ENCODE measurements at regions not wholly inside any gene's neighbourhood (a gene's known extent, or its start where the extent isn't known, plus 50 kb on each side); places are given as distances from the start of the nearest gene placed in this dataset.

DNA sequence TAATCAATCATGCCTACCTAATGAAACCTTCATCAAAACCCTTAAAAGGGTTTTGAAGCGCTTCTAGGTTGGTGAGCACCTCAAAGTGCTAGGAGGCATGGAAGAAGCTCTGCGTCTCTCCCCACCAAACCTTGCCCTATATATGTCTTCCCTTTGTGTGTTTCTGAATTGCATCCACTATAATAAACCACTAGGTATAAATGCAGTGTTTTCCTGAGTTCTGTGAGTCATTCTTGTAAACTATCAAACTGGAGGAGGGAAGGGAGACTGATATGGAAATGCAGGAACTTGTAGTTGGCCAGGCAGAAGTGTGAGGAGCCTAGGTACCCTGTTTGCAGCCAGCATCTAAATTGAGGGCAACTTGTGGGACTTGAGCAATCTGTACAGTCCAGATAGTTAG lies 698.8 kb downstream of the DOK5 start:
- TF ChIP-seq, protein P1, sequence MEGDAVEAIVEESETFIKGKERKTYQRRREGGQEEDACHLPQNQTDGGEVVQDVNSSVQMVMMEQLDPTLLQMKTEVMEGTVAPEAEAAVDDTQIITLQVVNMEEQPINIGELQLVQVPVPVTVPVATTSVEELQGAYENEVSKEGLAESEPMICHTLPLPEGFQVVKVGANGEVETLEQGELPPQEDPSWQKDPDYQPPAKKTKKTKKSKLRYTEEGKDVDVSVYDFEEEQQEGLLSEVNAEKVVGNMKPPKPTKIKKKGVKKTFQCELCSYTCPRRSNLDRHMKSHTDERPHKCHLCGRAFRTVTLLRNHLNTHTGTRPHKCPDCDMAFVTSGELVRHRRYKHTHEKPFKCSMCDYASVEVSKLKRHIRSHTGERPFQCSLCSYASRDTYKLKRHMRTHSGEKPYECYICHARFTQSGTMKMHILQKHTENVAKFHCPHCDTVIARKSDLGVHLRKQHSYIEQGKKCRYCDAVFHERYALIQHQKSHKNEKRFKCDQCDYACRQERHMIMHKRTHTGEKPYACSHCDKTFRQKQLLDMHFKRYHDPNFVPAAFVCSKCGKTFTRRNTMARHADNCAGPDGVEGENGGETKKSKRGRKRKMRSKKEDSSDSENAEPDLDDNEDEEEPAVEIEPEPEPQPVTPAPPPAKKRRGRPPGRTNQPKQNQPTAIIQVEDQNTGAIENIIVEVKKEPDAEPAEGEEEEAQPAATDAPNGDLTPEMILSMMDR (IDR thresholded peaks at IDR 0.05; ENCODE audit: low read length, missing control alignments): no peak
- no peak for DNase-seq (ENCODE audit: low read depth)
- no peak overlapping the region for H3K4me3 ChIP-seq (replicated peaks; ENCODE audit: low read depth, low read length)

DNA sequence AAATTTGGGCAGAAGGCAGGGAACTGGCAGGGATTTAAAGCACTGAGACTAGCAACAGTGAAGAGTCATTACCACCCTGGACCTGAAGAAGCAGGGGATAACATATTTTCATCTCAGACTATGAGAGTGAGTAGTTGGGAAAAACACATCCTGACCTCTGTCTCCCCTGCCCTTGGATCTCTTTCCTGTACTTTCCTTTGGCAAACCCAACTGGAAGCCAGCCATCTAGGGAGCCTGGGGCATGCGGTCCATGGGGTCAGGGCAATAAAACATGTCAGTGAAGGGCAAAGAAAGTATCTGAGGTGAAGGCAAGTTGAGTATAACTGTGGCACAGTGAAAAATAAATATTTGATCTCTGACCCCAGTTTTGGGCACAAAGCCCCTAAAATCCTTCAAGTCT lies 698.2 kb downstream of the DOK5 start:
- no peak overlapping the region for H3K4me3 ChIP-seq (replicated peaks; ENCODE audit: low read depth, low read length)
- no peak for DNase-seq (ENCODE audit: low read depth)
- TF ChIP-seq, protein P1 (IDR thresholded peaks at IDR 0.05; ENCODE audit: low read length, missing control alignments): no peak

DNA sequence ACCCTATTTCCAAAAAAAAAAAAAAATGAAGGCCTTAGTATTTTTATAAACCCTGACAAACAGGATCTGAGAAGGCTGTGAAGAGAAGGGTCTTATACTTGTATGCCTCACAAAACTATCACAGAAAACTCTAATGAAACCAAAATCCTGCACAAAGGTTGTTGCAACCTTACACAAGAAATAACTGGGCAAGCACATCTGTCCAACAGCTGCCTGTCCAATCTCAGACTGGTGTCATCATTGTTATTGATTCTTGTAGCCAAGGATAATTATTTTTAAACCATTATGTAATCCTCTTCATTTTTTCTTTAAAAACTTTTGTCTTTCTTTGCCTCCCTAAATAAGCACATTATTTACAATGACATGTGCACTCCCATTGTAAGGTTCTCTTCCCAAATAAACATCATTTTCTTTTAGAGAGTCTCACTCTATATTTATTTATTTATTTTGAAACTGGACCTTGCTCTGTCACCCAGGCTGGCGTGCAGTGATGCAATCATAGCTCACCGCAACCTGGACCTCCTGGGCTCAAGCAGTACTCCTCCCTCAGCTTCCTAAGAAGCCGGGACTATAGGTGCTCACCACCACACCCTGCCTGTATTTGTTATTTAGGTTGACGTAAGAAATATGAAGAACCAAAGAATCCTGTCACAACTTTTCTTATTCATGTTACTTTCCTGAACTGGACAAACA lies 697.1 kb downstream of the DOK5 start:
- DNase-seq (ENCODE audit: low read depth): no peak
- H3K4me3 ChIP-seq (replicated peaks; ENCODE audit: low read depth, low read length): no peak overlapping the region
- TF ChIP-seq, protein P1 (IDR thresholded peaks at IDR 0.05; ENCODE audit: low read length, missing control alignments): no peak

DNA sequence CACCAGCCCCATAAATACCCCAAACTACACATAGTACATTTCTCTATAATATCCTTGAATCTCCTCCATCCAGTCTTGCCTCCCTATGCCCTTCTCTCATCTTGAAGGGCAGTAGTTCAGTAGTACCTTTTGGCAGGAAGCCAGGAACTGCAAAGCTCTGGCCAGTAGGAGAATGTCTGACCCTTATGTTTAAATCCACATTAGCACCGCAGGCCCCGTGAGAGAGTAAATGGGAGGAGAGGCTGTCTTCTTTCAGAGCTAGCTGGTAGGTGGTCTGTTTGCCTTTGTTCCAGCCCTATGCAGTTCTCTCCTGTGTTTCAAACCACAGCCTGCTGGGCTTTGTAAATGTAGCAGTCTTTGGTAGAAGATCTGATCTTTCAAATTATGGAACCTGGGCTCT lies 690.7 kb downstream of the DOK5 start:
- no peak overlapping the region for H3K4me3 ChIP-seq (replicated peaks; ENCODE audit: low read depth, low read length)
- TF ChIP-seq, protein P1 (IDR thresholded peaks at IDR 0.05; ENCODE audit: low read length, missing control alignments): no peak
- DNase-seq (ENCODE audit: low read depth): no peak

DNA sequence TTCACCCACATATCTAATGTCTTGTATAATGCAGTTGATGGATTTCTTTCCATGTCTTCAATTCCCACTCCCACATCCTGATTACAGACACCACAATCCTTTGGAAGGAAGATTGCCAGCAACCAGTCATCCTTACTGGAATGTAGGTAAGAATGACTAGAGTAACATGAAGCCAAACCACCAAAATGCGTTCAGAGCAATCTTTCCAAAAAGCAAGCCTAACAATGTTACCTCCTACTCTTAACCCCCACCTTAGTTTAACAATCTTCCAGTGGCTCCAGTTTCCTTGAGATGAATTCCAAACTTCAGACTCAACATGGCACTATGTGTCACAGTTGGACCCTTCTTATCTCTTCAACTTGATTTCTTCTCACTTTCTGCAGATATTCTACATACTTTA lies 685.6 kb downstream of the DOK5 start:
- DNase-seq (ENCODE audit: low read depth): peak; percentile 41
- H3K4me3 ChIP-seq (replicated peaks; ENCODE audit: low read depth, low read length): no peak overlapping the region
- TF ChIP-seq, protein P1 (IDR thresholded peaks at IDR 0.05; ENCODE audit: low read length, missing control alignments): no peak

DNA sequence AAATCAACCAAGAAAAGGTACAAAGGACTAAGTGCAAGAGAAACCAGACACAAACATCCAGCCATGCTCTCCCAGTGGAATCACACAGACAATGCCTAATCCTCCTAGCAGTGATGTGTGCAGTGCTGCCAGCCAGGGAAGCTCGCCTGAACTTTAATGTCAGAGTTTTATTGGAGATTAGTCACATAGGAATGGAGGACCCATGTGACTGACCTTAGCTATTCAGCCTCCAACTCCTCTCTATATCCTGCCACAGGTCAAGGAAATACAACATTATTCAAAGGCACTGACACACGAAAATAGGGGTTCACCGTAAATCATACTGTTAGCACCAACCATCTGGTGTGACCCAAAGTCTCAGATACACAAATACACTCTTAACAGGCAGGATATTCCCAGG lies 684.6 kb downstream of the DOK5 start:
- no peak for DNase-seq (ENCODE audit: low read depth)
- no peak overlapping the region for H3K4me3 ChIP-seq (replicated peaks; ENCODE audit: low read depth, low read length)
- TF ChIP-seq, protein P1 (IDR thresholded peaks at IDR 0.05; ENCODE audit: low read length, missing control alignments): no peak

DNA sequence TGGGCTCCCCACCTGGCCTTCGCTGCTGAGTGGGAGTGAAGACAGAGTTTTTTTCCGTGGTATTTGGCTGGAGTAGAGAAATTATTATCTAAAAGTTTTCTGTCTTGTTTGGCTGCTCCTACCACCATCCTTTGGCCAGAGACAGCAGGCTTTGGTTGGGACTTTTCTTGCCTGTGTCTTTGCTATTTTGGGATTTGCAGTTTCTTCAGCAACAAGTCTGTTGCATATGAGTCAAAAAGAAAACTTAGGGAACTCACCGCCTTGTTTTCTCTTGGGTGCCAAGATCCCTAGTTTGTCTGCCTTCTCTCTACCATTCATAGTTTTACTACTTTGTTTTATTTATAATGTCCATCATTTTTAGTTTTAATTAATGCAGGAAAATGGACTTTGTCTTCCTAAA lies 683.8 kb downstream of the DOK5 start:
- TF ChIP-seq, protein P1 (IDR thresholded peaks at IDR 0.05; ENCODE audit: low read length, missing control alignments): no peak
- DNase-seq (ENCODE audit: low read depth): no peak
- no peak overlapping the region for H3K4me3 ChIP-seq (replicated peaks; ENCODE audit: low read depth, low read length)
